Neural crest cell (in vitro differentiated cells): ENCODE measurements at regions not wholly inside any gene's neighbourhood (a gene's known extent, or its start where the extent isn't known, plus 50 kb on each side); places are given as distances from the start of the nearest gene placed in this dataset.

Experiments
- DNase-seq: peaks from one replicate; pipeline ENCODE4 v3.0.0; 2021; ENCODE audit warnings: low read depth, mixed read lengths, low spot score
- H3K27ac Mint-ChIP-seq: one replicate; pipeline ENCODE4 v1.8.0; 2021; ENCODE audit warnings: mild to moderate bottlenecking, mixed read lengths; ENCODE audit not compliant: unreplicated experiment
- H3K27me3 Mint-ChIP-seq: 2 replicates; pipeline ENCODE4 v1.8.0; 2021; ENCODE audit warnings: low read depth, mild to moderate bottlenecking, mixed read lengths
- H3K36me3 Mint-ChIP-seq: 2 replicates; pipeline ENCODE4 v1.8.0; 2021; ENCODE audit warnings: low read depth, mild to moderate bottlenecking, mixed read lengths
- H3K4me1 Mint-ChIP-seq: 2 replicates; pipeline ENCODE4 v1.8.0; 2021; ENCODE audit warnings: mixed read lengths
- H3K4me3 Mint-ChIP-seq: one replicate; pipeline ENCODE4 v1.8.0; 2021; ENCODE audit warnings: mild to moderate bottlenecking, mixed read lengths
- H3K9me3 Mint-ChIP-seq: 2 replicates; pipeline ENCODE4 v1.8.0; 2021; ENCODE audit warnings: mixed read lengths
- TF ChIP-seq, protein P1 (sequence below): fragments of 200-600 bp; sonication (generic); conservative IDR thresholded peaks from 2 replicates; pipeline ENCODE4 v1.5.0; 2021; ENCODE audit warnings: antibody characterized with exemption, mild to moderate bottlenecking

- DNase-seq = no peak
- Mint-ChIP-seq H3K9me3 (no peaks in the 10 kb centered on the region), H3K4me3 (no peak overlapping the region), H3K27ac (no peak overlapping the region), H3K36me3 (no peaks in the 10 kb centered on the region), H3K27me3 (peaks cover 2% of the 10 kb centered on the region), H3K4me1 (no peaks in the 10 kb centered on the region)
- TF ChIP-seq, protein P1, sequence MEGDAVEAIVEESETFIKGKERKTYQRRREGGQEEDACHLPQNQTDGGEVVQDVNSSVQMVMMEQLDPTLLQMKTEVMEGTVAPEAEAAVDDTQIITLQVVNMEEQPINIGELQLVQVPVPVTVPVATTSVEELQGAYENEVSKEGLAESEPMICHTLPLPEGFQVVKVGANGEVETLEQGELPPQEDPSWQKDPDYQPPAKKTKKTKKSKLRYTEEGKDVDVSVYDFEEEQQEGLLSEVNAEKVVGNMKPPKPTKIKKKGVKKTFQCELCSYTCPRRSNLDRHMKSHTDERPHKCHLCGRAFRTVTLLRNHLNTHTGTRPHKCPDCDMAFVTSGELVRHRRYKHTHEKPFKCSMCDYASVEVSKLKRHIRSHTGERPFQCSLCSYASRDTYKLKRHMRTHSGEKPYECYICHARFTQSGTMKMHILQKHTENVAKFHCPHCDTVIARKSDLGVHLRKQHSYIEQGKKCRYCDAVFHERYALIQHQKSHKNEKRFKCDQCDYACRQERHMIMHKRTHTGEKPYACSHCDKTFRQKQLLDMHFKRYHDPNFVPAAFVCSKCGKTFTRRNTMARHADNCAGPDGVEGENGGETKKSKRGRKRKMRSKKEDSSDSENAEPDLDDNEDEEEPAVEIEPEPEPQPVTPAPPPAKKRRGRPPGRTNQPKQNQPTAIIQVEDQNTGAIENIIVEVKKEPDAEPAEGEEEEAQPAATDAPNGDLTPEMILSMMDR = no peak
Measured at GRCh38 chr3:4150816-4151215, 152.4 kb upstream of the SETMAR start.

DNA sequence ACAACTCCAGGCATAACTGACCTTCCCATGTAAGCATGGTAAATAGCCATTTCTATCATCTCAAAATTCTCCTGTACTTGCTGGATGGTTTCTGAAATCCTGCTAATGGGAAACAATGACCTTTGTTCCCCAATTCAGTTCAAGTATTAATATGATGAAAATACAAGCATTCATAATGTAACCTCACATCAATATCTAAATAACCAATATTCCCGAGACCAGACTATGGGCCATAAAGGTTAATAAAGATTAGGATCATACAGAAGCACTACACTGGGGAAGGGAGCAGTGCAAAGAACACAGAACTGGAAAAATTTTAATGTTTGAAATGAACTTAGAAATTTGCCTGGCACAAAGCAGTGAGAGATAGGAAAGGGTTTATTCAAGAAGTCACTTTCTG is 151.3 kb upstream of the SETMAR start:
- DNase-seq = no peak
- Mint-ChIP-seq H3K4me3 (no peak overlapping the region), H3K27me3 (peaks cover 3% of the 10 kb centered on the region), H3K9me3 (no peaks in the 10 kb centered on the region), H3K27ac (no peak overlapping the region), H3K4me1 (no peaks in the 10 kb centered on the region), H3K36me3 (no peaks in the 10 kb centered on the region)
- TF ChIP-seq, protein P1 = no peak

- Mint-ChIP-seq H3K9me3 (no peaks in the 10 kb centered on the region), H3K4me1 (no peaks in the 10 kb centered on the region), H3K36me3 (no peaks in the 10 kb centered on the region), H3K4me3 (no peak overlapping the region), H3K27me3 (peaks cover 3% of the 10 kb centered on the region), H3K27ac (no peak overlapping the region)
- no peak for DNase-seq
- TF ChIP-seq, protein P1 = no peak
Measured at GRCh38 chr3:4153771-4154170, 149.4 kb upstream of the SETMAR start.

- H3K9me3 Mint-ChIP-seq = no peaks in the 10 kb centered on the region
- H3K4me1 Mint-ChIP-seq = no peaks in the 10 kb centered on the region
- TF ChIP-seq, protein P1 = no peak
- no peak overlapping the region for H3K27ac Mint-ChIP-seq
- no peak overlapping the region for H3K4me3 Mint-ChIP-seq
- H3K27me3 Mint-ChIP-seq = peaks cover 3% of the 10 kb centered on the region
- H3K36me3 Mint-ChIP-seq = no peaks in the 10 kb centered on the region
- no peak for DNase-seq
Measured at GRCh38 chr3:4158329-4158728, 144.8 kb upstream of the SETMAR start.

DNA sequence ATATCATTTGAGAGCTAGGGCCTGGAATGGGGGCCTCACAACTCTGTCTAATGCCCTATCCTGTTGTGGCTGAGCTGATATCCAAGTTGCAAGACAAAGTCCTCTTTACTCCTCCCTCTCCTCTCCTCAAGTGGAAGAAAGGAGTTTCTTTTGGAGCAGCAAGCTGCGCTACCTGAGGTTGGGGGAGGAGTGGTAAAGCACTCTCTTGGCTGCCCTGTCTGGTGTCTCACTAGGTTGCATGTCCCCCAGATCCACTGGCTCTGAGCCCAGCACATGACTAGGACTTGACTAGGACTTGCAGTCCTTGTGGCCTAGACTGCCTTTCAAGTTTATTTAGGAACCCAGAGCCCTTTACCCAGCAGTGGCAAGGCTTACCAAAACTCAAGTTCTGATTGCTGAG is 141.1 kb upstream of the SETMAR start:
- Mint-ChIP-seq H3K36me3 (no peaks in the 10 kb centered on the region), H3K9me3 (peaks cover 3% of the 10 kb centered on the region), H3K4me3 (no peak overlapping the region), H3K4me1 (no peaks in the 10 kb centered on the region), H3K27ac (no peak overlapping the region), H3K27me3 (no peaks in the 10 kb centered on the region)
- no peak for DNase-seq
- TF ChIP-seq, protein P1 = no peak

DNA sequence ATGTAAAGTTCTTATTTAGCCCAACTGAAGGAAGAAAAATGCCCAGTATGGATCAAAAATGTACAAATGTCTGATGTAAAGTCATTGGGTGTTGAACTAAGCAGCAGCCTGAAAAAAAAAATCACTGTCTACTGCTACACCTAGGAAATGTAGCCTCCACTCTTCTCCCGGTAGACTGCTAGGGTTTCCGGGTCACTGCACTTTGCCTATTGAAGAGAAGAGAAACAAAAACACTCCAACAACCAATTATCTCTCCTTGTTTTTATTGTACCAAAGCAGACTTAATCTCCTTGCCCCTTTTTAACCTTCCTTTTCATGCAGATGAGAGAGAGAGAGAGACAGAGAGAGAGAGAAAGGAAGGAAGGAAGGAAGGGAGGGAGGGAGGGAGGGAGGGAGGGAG is 140.2 kb upstream of the SETMAR start:
- TF ChIP-seq, protein P1 = no peak
- DNase-seq = no peak
- peaks cover 3% of the 10 kb centered on the region for H3K9me3 Mint-ChIP-seq
- H3K4me3 Mint-ChIP-seq = no peak overlapping the region
- H3K27me3 Mint-ChIP-seq = no peaks in the 10 kb centered on the region
- H3K4me1 Mint-ChIP-seq = no peaks in the 10 kb centered on the region
- no peak overlapping the region for H3K27ac Mint-ChIP-seq
- H3K36me3 Mint-ChIP-seq = no peaks in the 10 kb centered on the region
